ENCODE measurements at regions not wholly inside any gene's neighbourhood (a gene's known extent, or its start where the extent isn't known, plus 50 kb on each side); places are given as distances from the start of the nearest gene placed in this dataset.
A peak's percentile ranks its signal among the peaks of the same experiment; 100 is the strongest.

DNA sequence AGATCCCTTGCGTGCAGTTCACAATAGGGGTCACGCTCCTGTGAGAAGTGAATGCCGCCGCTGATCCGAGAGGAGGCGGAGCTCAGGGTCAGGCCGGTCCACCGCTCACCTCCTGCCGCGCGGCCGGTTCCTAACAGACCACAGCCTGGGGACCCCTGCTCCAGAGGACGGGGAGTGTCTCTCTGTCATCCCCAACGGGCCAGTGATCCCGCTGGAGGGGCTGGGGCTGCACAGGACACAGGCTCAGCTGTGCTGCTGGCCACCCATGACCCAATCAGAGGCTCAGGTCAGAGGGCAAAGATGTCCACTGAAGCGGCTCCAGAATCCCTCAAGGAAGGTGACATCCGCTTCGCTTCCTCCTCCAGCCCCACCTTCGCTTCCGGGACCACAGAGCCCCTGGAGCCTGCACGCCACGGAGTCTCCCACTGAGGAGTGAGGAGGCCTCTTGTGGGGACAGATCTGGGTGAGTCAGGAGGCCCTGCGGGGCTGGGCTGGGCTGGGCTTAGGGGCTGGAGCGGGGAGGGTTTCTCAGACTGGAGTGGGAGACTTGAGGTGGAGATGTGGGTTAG lies 115.4 kb downstream of the METRNL start:
- POLR2A ChIA-PET = no interaction called here
- no peak overlapping the region for H3K27ac ChIP-seq (ENCODE audit: insufficient read depth in 1 of 2, low read depth in 1 of 2, low read length in 2 of 2, poor library complexity in 1 of 2, severe bottlenecking in 2 of 2)

DNA sequence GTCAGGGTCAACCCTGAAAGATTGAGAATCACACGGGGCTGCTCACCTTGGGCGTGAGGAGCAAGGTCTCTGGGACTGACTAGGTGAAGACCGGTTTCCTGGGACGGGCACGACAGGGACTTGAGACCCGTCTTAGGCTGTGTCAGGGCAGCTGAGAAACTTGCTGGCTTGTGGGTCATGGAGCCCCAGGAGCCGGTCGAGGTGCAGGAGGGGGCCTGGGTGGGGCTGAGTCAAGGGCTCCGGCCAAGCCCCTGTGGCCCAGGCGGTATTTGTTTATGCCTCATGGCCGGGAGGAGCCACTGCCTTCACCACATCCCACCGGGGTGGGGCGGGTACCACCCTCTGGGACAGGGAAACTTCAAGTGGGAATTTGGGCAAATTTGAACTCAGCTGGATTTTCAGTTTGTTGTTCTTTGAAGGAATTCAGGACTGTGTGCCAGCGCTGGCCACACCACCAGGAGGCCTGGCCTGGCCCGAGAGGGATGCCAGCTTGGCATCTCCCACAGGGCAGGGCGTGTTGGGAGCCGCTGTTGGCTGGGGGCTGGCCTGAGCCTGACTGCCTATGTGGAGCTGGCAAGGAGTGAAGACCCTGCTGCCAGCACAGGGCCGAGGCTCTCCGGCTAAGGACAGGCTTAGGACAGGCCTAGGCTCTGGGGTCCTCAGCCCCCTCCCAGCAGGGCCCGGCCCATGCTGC lies 116.1 kb downstream of the METRNL start:
- peaks cover 3 to 63% (median 58%) of the 10 kb centered on the region in 4 experiments for H3K4me1 ChIP-seq (ENCODE audit: control extremely low read depth in 1 of 4, control insufficient read depth in 4 of 4, insufficient read depth in 4 of 4, low read length in 3 of 4)
- ChIA-PET POLR2A (no interaction called here), CTCF (no interaction called here)
- no peaks in the 10 kb centered on the region for H3K27me3 ChIP-seq (replicated peaks in 2 of 5; ENCODE audit: control insufficient read depth in 4 of 5, insufficient read depth in 5 of 5, low read length in 4 of 5)
- 88% methylated on average over 11 of the region's 20 CpGs for WGBS (ENCODE audit: insufficient coverage)
- no peak overlapping the region for H3K4me3 ChIP-seq (ENCODE audit: control insufficient read depth in 1 of 7, extremely low read depth in 1 of 7, insufficient read depth in 4 of 7, low read depth in 2 of 7, low read length in 6 of 7)
- H3K27ac ChIP-seq (ENCODE audit: insufficient read depth in 1 of 2, low read depth in 1 of 2, low read length in 2 of 2, poor library complexity in 1 of 2, severe bottlenecking in 2 of 2) = no peak overlapping the region
- no peaks in the 10 kb centered on the region for H3K36me3 ChIP-seq (ENCODE audit: control insufficient read depth in 4 of 4, insufficient read depth in 4 of 4, low read length in 3 of 4)
- H3K9me3 ChIP-seq (ENCODE audit: control extremely low read depth in 1 of 5, control insufficient read depth in 4 of 5, insufficient read depth in 2 of 5, low read depth in 1 of 5, low read length in 4 of 5) = no peaks in the 10 kb centered on the region
- DNase-seq = no peak

More for the DNA sequence above, 115.4 kb downstream of the METRNL start:
- H3K27me3 ChIP-seq (replicated peaks in 2 of 5; ENCODE audit: control insufficient read depth in 4 of 5, insufficient read depth in 5 of 5, low read length in 4 of 5) = no peaks in the 10 kb centered on the region
- H3K9me3 ChIP-seq (ENCODE audit: control extremely low read depth in 1 of 5, control insufficient read depth in 4 of 5, insufficient read depth in 2 of 5, low read depth in 1 of 5, low read length in 4 of 5) = no peaks in the 10 kb centered on the region
- peaks cover 3 to 57% (median 52%) of the 10 kb centered on the region in 4 experiments for H3K4me1 ChIP-seq (ENCODE audit: control extremely low read depth in 1 of 4, control insufficient read depth in 4 of 4, insufficient read depth in 4 of 4, low read length in 3 of 4)
- peak in 1 of 3 donors; percentile 28 for DNase-seq
- CTCF ChIA-PET = no interaction called here
- 89% methylated on average over 20 of the region's 24 CpGs for WGBS (ENCODE audit: insufficient coverage)
- H3K36me3 ChIP-seq (ENCODE audit: control insufficient read depth in 4 of 4, insufficient read depth in 4 of 4, low read length in 3 of 4) = no peaks in the 10 kb centered on the region
- H3K4me3 ChIP-seq (ENCODE audit: control insufficient read depth in 1 of 7, extremely low read depth in 1 of 7, insufficient read depth in 4 of 7, low read depth in 2 of 7, low read length in 6 of 7) = no peak overlapping the region

DNA sequence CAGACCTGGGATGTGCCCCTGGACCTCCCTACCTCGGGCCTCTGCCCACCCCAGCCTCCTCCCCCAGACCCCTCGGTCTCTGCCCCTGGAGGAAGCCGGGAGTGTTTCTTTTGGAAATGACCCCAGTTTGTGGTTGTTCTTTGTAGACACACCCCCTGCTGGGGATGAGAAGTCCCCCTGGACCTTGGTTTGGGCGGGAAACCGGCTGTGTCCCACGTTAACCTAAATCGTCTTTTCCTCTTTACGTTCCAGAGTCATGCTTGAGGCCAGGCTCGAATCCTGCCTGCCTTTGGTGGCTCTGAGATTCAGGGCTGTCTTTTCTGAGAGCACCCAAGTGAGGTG lies 116.6 kb downstream of the METRNL start:
- Histone ChIP-seq H3K4me3 (ENCODE audit: control insufficient read depth in 1 of 7, extremely low read depth in 1 of 7, insufficient read depth in 4 of 7, low read depth in 2 of 7, low read length in 6 of 7) (no peak overlapping the region), H3K27me3 (replicated peaks in 2 of 5; ENCODE audit: control insufficient read depth in 4 of 5, insufficient read depth in 5 of 5, low read length in 4 of 5) (no peaks in the 10 kb centered on the region), H3K4me1 (ENCODE audit: control extremely low read depth in 1 of 4, control insufficient read depth in 4 of 4, insufficient read depth in 4 of 4, low read length in 3 of 4) (peaks cover 4 to 68% (median 63%) of the 10 kb centered on the region in 4 experiments), H3K27ac (ENCODE audit: insufficient read depth in 1 of 2, low read depth in 1 of 2, low read length in 2 of 2, poor library complexity in 1 of 2, severe bottlenecking in 2 of 2) (no peak overlapping the region), H3K9me3 (ENCODE audit: control extremely low read depth in 1 of 5, control insufficient read depth in 4 of 5, insufficient read depth in 2 of 5, low read depth in 1 of 5, low read length in 4 of 5) (no peaks in the 10 kb centered on the region), H3K36me3 (ENCODE audit: control insufficient read depth in 4 of 4, insufficient read depth in 4 of 4, low read length in 3 of 4) (no peaks in the 10 kb centered on the region)
- POLR2A ChIA-PET = interaction anchor here (0.9 kb wide), 1 partner anchor 71 kb away, joined by 3 read pairs; no protein-coding TSS in a partner anchor
- 24% methylated on average over 8 of the region's 9 CpGs for WGBS (ENCODE audit: insufficient coverage)
- no peak for DNase-seq
- CTCF ChIA-PET = no interaction called here

DNA sequence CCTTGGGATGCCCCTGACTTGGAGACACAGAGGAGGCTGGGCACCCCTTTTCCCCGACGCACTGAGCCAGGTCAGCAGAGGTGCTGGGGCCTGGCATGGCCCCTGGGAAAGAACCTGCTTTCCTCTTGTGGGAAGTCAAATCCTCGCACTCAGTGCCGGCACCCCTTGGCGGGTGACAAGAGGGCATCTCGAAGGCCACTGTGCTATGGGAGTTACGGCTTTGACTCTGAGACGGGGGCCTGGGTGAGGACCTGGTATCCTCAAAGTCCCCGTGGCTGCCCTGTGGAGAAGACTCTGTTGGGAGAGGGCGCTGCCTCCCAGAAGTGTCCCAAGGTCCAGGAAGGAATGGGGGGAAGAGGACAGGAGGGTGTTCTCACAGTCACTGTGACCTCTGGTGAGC lies 117.0 kb downstream of the METRNL start:
- ChIA-PET POLR2A (interaction anchor here (0.9 kb wide), 1 partner anchor 71 kb away, joined by 3 read pairs; no protein-coding TSS in a partner anchor), CTCF (no interaction called here)
- WGBS (ENCODE audit: insufficient coverage) = 96% methylated on average over 10 of the region's 10 CpGs
- Histone ChIP-seq H3K36me3 (ENCODE audit: control insufficient read depth in 4 of 4, insufficient read depth in 4 of 4, low read length in 3 of 4) (no peaks in the 10 kb centered on the region), H3K4me3 (ENCODE audit: control insufficient read depth in 1 of 7, extremely low read depth in 1 of 7, insufficient read depth in 4 of 7, low read depth in 2 of 7, low read length in 6 of 7) (no peak overlapping the region), H3K9me3 (ENCODE audit: control extremely low read depth in 1 of 5, control insufficient read depth in 4 of 5, insufficient read depth in 2 of 5, low read depth in 1 of 5, low read length in 4 of 5) (no peaks in the 10 kb centered on the region), H3K4me1 (ENCODE audit: control extremely low read depth in 1 of 4, control insufficient read depth in 4 of 4, insufficient read depth in 4 of 4, low read length in 3 of 4) (peaks cover 6 to 72% (median 67%) of the 10 kb centered on the region in 4 experiments), H3K27ac (ENCODE audit: insufficient read depth in 1 of 2, low read depth in 1 of 2, low read length in 2 of 2, poor library complexity in 1 of 2, severe bottlenecking in 2 of 2) (no peak overlapping the region), H3K27me3 (replicated peaks in 2 of 5; ENCODE audit: control insufficient read depth in 4 of 5, insufficient read depth in 5 of 5, low read length in 4 of 5) (no peaks in the 10 kb centered on the region)
- DNase-seq = no peak

DNA sequence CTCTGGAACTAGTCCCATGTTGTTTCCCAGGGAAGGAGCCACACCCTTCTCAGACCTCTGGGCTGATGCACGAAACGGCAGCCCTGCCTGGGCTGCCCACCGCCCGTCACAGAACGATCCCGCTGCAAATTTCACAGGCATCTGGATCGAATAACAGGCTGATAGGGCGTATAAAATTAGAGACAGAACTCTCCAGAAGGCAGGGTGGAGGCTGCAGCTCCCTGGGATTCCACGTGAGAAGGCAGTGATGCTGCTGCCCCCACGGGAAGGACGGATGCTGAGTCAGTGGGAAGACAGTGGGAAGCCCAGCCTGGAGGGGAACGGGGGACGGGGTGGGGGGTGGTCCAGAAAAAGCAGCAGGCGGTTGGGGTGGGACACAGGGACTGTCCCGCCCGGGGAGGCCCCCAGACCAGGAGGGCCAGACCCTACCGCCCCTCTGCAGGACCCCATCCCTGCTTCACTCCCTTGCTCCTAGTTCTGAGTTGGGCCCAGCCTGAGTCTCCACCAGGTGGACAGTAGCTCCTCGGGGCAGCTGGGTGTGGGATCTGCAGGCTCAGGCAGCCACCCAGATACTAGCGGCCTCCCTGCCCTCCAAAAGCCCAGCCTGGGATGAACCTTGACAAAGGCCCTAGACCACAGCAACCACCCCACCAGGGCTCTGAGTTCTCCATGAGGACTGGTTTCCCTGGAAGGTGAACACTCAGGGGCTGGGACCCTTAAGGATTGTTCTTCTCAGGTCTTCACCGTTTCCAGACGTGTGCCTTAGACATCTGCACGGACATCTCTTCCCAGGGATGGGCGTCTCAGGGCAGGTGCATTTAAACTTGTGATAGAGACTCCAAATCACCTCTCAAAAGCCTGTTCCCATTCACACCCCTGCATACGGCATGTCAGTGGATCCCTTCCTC lies 117.8 kb downstream of the METRNL start:
- Histone ChIP-seq H3K27ac (ENCODE audit: insufficient read depth in 1 of 2, low read depth in 1 of 2, low read length in 2 of 2, poor library complexity in 1 of 2, severe bottlenecking in 2 of 2) (no peak overlapping the region), H3K36me3 (ENCODE audit: control insufficient read depth in 4 of 4, insufficient read depth in 4 of 4, low read length in 3 of 4) (no peaks in the 10 kb centered on the region), H3K27me3 (replicated peaks in 2 of 5; ENCODE audit: control insufficient read depth in 4 of 5, insufficient read depth in 5 of 5, low read length in 4 of 5) (no peaks in the 10 kb centered on the region), H3K9me3 (ENCODE audit: control extremely low read depth in 1 of 5, control insufficient read depth in 4 of 5, insufficient read depth in 2 of 5, low read depth in 1 of 5, low read length in 4 of 5) (no peaks in the 10 kb centered on the region), H3K4me3 (ENCODE audit: control insufficient read depth in 1 of 7, extremely low read depth in 1 of 7, insufficient read depth in 4 of 7, low read depth in 2 of 7, low read length in 6 of 7) (no peak overlapping the region), H3K4me1 (ENCODE audit: control extremely low read depth in 1 of 4, control insufficient read depth in 4 of 4, insufficient read depth in 4 of 4, low read length in 3 of 4) (peaks cover 6 to 81% (median 76%) of the 10 kb centered on the region in 4 experiments)
- POLR2A ChIA-PET = interaction anchor here (0.9 kb wide), 1 partner anchor 72 kb away, joined by 3 read pairs; no protein-coding TSS in a partner anchor
- DNase-seq = no peak
- CTCF ChIA-PET = no interaction called here
- WGBS (ENCODE audit: insufficient coverage) = 97% methylated on average over 17 of the region's 24 CpGs

DNA sequence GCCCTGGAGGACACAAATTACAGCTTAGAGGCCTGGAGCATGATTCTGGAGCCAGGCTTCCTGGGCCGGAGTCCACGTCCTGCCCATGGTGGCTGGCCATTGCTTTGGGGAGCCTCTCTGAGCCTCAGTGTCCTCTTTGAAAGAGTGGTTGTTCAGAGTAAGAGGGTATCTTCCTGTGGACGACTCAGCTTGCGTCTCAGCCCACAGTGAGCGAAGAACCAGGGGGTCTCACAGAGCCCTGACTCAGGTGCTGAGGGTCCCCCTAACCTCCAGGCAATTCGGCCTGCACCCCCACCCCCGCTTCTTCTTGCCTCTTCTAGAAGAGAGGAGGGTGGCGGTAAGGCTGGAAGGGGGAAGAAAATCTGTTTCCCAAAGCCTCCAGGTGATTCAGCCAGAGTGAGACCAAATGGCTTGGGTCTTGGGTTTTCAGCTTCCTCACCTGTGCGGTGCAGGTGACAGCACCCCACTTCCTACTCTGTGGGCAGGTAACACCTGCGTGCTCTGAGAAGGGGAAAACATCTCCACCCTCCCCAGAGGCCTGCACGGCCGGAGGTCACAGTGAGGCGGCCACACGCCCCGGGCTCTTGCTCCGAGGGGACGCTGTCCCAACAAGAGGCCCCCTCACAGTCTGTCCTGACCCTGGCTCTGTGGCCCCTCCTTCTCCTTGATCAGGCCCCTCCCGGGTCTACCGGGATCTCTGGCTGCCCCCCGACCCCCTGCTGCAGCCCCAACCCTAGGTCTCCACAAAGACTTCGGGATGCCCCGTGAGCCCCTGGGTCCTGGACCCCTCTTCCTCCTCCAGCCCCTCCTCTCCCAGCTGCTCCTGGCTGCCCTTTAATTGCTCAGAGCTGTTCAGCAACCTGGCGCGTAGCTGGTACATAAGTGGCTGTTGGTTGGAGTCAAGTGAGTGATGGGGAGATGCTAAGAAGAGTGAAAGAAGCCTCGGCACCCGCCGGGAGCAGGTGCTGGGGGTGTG lies 119.2 kb downstream of the METRNL start:
- peaks cover 6 to 89% (median 80%) of the 10 kb centered on the region in 4 experiments for H3K4me1 ChIP-seq (ENCODE audit: control extremely low read depth in 1 of 4, control insufficient read depth in 4 of 4, insufficient read depth in 4 of 4, low read length in 3 of 4)
- 82% methylated on average over 23 of the region's 27 CpGs for WGBS (ENCODE audit: insufficient coverage)
- POLR2A ChIA-PET = interaction anchor here (0.7 to 3.1 kb wide), 2 partner anchors 73 to 119 kb away, joined by 5 to 34 read pairs; partner anchors contain the start of gene METRNL
- peak overlapping the region in 5 of 7 experiments; percentile 3 to 61 (median 53) for H3K4me3 ChIP-seq (ENCODE audit: control insufficient read depth in 1 of 7, extremely low read depth in 1 of 7, insufficient read depth in 4 of 7, low read depth in 2 of 7, low read length in 6 of 7)
- CTCF ChIA-PET = interaction anchor here (0.6 to 3.4 kb wide), 5 partner anchors 12 to 164 kb away, joined by 3 to 19 read pairs (median 3); no protein-coding TSS in a partner anchor
- peak overlapping the region; percentile 70 to 86 for H3K27ac ChIP-seq (ENCODE audit: insufficient read depth in 1 of 2, low read depth in 1 of 2, low read length in 2 of 2, poor library complexity in 1 of 2, severe bottlenecking in 2 of 2)
- no peaks in the 10 kb centered on the region for H3K27me3 ChIP-seq (replicated peaks in 2 of 5; ENCODE audit: control insufficient read depth in 4 of 5, insufficient read depth in 5 of 5, low read length in 4 of 5)
- H3K9me3 ChIP-seq (ENCODE audit: control extremely low read depth in 1 of 5, control insufficient read depth in 4 of 5, insufficient read depth in 2 of 5, low read depth in 1 of 5, low read length in 4 of 5) = no peaks in the 10 kb centered on the region
- peak in 1 of 3 donors; percentile 25 for DNase-seq
- H3K36me3 ChIP-seq (ENCODE audit: control insufficient read depth in 4 of 4, insufficient read depth in 4 of 4, low read length in 3 of 4) = no peaks in the 10 kb centered on the region
